GM18858 (cell line): ENCODE measurements at regions not wholly inside any gene's neighbourhood (a gene's known extent, or its start where the extent isn't known, plus 50 kb on each side); places are given as distances from the start of the nearest gene placed in this dataset.
"Not testable (repeated sequence)": the region's sequence is repeated elsewhere in the genome, so short reads cannot be mapped to it uniquely, and the experiment has no call there.

Experiments used
- ATAC-seq: cut with Tn5 transposase; IDR thresholded peaks from one replicate; pipeline ENCODE4 v1.9.1; 2021; ENCODE audit not compliant: unreplicated experiment

GRCh38 chr5:27832886-27833285, 794.5 kb upstream of the CDH9 start:
- no peak for ATAC-seq

- ATAC-seq: no peak
Observed at GRCh38 chr5:27830546-27830945, 792.2 kb upstream of the CDH9 start.

GRCh38 chr5:27821681-27822080, 783.3 kb upstream of the CDH9 start:
- no peak for ATAC-seq

GRCh38 chr5:27818888-27819287, 780.5 kb upstream of the CDH9 start:
- no peak for ATAC-seq

- no peak for ATAC-seq
Observed at GRCh38 chr5:27814983-27815382, 776.6 kb upstream of the CDH9 start.

- no peak for ATAC-seq
Observed at GRCh38 chr5:27814286-27814685, 775.9 kb upstream of the CDH9 start.

GRCh38 chr5:27810458-27810857, 772.1 kb upstream of the CDH9 start:
- no peak for ATAC-seq

- no peak for ATAC-seq
Observed at GRCh38 chr5:27797220-27797619, 758.8 kb upstream of the CDH9 start.

- ATAC-seq: no peak
Observed at GRCh38 chr5:27788184-27788583, 749.8 kb upstream of the CDH9 start.

- ATAC-seq: no peak
Observed at GRCh38 chr5:27784317-27784716, 745.9 kb upstream of the CDH9 start.

- no peak for ATAC-seq
Observed at GRCh38 chr5:27778121-27778520, 739.7 kb upstream of the CDH9 start.

GRCh38 chr5:27773636-27774035, 735.2 kb upstream of the CDH9 start:
- ATAC-seq: no peak

- no peak for ATAC-seq
Observed at GRCh38 chr5:27773166-27773565, 734.8 kb upstream of the CDH9 start.

GRCh38 chr5:27769748-27770402, 731.5 kb upstream of the CDH9 start:
- no peak for ATAC-seq

- no peak for ATAC-seq
Observed at GRCh38 chr5:27748847-27749246, 710.5 kb upstream of the CDH9 start.

GRCh38 chr5:27743383-27743979, 705.1 kb upstream of the CDH9 start:
- not testable (repeated sequence) for ATAC-seq

- ATAC-seq: no peak
Observed at GRCh38 chr5:27742805-27743204, 704.4 kb upstream of the CDH9 start.

- ATAC-seq: no peak
Observed at GRCh38 chr5:27734838-27735237, 696.5 kb upstream of the CDH9 start.

GRCh38 chr5:27733237-27733636, 694.9 kb upstream of the CDH9 start:
- no peak for ATAC-seq

GRCh38 chr5:27727254-27727653, 688.9 kb upstream of the CDH9 start:
- no peak for ATAC-seq

GRCh38 chr5:27722337-27722736, 684.0 kb upstream of the CDH9 start:
- no peak for ATAC-seq

GRCh38 chr5:27708534-27708933, 670.1 kb upstream of the CDH9 start:
- ATAC-seq: no peak

- ATAC-seq: no peak
Observed at GRCh38 chr5:27706832-27707231, 668.4 kb upstream of the CDH9 start.
